ENCODE measurements at regions not wholly inside any gene's neighbourhood (a gene's known extent, or its start where the extent isn't known, plus 50 kb on each side); places are given as distances from the start of the nearest gene placed in this dataset.

- CTCF ChIA-PET (ENCODE audit: low intra/inter-chr PET ratio) = no interaction called here
These were observed 461.4 kb downstream of the ZNF608 start for GRCh38 chr5:124285071-124285470.

More at GRCh38 chr5:124285071-124285470, 461.4 kb downstream of the ZNF608 start:
- Histone ChIP-seq H3K9ac (ENCODE audit: insufficient read depth in 1 of 2, low read depth in 2 of 2, low read length in 2 of 2) (no peak overlapping the region), H3K36me3 (ENCODE audit: control insufficient read depth, insufficient read depth, low read length) (no peaks in the 10 kb centered on the region), H3K9me3 (replicated peaks; ENCODE audit: control insufficient read depth, insufficient read depth, low read depth, low read length) (no peaks in the 10 kb centered on the region), H3K27me3 (ENCODE audit: control insufficient read depth in 2 of 2, insufficient read depth in 2 of 2, low read length in 2 of 2) (no peaks in the 10 kb centered on the region), H3K27ac (ENCODE audit: extremely low read depth, low read depth, low read length) (no peak overlapping the region), H2AFZ (ENCODE audit: low read depth, low read length) (no peak overlapping the region), H3K4me1 (replicated peaks in 1 of 2; ENCODE audit: control insufficient read depth in 2 of 2, insufficient read depth in 2 of 2, low read length in 2 of 2) (no peaks in the 10 kb centered on the region), H3K79me2 (ENCODE audit: control insufficient read depth, insufficient read depth, low read length) (no peaks in the 10 kb centered on the region), H3K4me3 (no peak overlapping the region), H3K4me2 (ENCODE audit: insufficient read depth, low read length) (no peak overlapping the region), H4K20me1 (replicated peaks; ENCODE audit: control insufficient read depth, insufficient read depth, low read length) (no peaks in the 10 kb centered on the region), H3K9me1 (ENCODE audit: control insufficient read depth, insufficient read depth, low read length) (no peaks in the 10 kb centered on the region)
- no TSS peak for BruUV-seq (replicated peaks)
- no peak for TF ChIP-seq CREBBP (IDR thresholded peaks at IDR 0.05; ENCODE audit: low read depth, low read length)
- TF ChIP-seq PTTG1 (tag; IDR thresholded peaks at IDR 0.05; ENCODE audit: low read depth) = no peak
- TF ChIP-seq SIX5 (IDR thresholded peaks at IDR 0.05; ENCODE audit: borderline replicate concordance in 1 of 2, insufficient read depth in 1 of 2, low read depth in 1 of 2, low read length in 2 of 2) = no peak
- TF ChIP-seq CHAMP1 (IDR thresholded peaks at IDR 0.05) = no peak
- TF ChIP-seq ZNF311 (CRISPR knock-in tag; IDR thresholded peaks at IDR 0.05) = no peak
- no peak for TF ChIP-seq ZSCAN29 (IDR thresholded peaks at IDR 0.05)
- TF ChIP-seq TGIF2 (CRISPR knock-in tag; IDR thresholded peaks at IDR 0.05) = no peak
- TF ChIP-seq SETDB1 (IDR thresholded peaks at IDR 0.05; ENCODE audit: low read length) = no peak
- TF ChIP-seq MTA2 (IDR thresholded peaks at IDR 0.05; ENCODE audit: low read depth) = no peak
- intact Hi-C loops (cut with micrococcal nuclease) (no loop called here), in situ Hi-C loops (cut with MboI) (no loop called here)
- FAIRE-seq (no peak), DNase-seq (ENCODE audit: extremely low read depth in 1 of 4, low spot score in 3 of 4) (no peak), ATAC-seq (no peak)
- WGBS (ENCODE audit: insufficient coverage, low coverage, missing lambda C conversion rate) = 0% methylated on average over 4 of the region's 4 CpGs
- POLR2A ChIA-PET = interaction anchor here (0.6 kb wide), 1 partner anchor 886 kb away, joined by 3 read pairs; no protein-coding TSS in a partner anchor

Measured in K562 (cell line).